ENCODE measurements at regions not wholly inside any gene's neighbourhood (a gene's known extent, or its start where the extent isn't known, plus 50 kb on each side); places are given as distances from the start of the nearest gene placed in this dataset.
"Not testable (repeated sequence)": the region's sequence is repeated elsewhere in the genome, so short reads cannot be mapped to it uniquely, and the experiment has no call there.

DNA sequence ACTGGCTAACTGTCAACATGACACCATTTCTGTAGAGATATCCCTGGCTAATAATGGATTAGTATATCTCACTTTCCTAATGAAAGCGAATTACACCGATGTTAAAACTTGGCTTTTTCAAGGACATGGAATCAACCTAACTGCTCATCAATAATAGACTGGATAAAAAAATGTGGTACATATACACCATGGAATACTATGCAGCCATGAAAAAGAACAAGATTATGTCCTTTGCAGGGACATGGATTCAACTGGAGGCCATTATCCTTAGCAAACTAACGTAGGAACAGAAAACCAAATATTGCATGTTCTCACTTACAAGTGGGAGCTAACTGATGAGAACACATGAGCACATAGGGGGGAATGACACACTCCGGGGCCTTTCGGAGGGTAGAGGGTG is 62.6 kb downstream of the ZIC1 start:
- DNase-seq (ENCODE audit: low spot score), result no peak

DNA sequence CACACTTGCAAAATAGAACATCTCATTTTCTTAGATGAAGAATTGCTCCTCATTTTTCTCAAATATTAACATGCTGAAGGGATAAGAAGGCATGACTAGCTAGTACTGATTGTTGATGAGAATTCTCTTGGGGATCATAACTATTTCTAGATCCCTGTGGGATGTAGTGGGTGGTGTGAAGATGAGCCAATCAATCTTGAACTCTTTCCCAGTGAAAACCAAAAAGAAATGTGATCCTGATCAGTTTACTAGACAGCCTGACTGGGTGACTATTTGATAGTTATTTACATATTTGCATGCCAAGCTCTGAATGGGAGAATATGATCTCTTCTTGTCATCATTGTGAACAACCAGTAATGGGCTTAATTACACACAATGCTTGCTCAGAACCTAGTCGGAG is 63.7 kb downstream of the ZIC1 start:
- DNase-seq (ENCODE audit: low spot score), result no peak

DNA sequence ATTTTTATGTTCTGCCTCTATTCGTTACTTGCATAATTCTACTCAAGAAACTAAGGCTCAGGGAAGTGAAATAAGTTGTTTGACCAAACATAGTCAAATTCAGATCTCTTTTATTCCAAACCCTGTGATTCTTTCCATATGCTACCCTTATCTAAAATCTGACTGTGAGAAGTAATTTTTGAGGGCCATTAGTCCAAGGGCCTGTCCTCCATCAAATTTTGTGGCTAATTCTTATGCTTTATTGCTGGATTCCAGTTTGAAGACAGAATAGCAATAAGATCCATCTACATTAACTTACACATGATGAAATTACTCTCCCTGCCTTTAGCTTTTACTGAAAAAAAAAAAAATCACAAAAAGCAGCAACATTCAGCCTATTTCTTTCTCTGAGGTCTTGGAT is 74.0 kb downstream of the ZIC1 start:
- no peak for DNase-seq (ENCODE audit: low spot score)

DNA sequence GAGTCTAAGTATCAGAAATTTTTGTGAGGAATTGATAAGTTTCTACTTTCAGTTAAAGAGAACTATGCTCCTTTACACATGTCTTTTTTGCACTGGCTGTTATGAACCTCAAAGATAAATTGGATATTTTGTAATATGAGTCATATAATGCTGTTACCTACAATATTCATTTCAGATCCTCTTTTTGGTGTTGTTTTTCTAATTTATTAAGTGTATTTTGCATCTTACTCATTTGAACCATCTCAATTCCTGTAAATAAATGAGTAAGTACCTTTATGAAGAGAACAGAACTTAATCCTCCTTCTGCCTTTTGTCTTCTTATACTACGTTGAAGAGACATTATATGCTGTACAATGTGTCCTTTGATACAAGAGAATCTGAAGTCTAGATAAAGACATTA is 74.4 kb downstream of the ZIC1 start:
- no peak for DNase-seq (ENCODE audit: low spot score)

DNA sequence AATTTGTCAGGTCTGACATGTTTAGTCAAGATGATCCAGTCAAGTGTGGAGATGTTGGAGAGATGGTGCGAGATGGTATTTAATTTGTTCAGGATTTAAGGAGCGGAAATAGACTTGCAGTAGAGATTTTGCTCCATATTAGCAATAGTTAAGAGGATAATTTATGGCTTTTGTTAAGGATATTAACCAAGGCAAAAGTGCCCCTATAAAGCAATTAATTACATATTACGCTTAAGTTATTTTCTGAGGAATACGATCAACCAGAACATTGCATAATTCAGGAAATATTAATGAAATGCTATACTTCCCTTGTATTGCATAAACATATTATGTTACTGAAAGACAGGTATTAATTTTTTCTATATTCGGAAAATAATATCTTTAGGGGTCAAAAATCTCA is 83.9 kb downstream of the ZIC1 start:
- DNase-seq (ENCODE audit: low spot score), result no peak

DNA sequence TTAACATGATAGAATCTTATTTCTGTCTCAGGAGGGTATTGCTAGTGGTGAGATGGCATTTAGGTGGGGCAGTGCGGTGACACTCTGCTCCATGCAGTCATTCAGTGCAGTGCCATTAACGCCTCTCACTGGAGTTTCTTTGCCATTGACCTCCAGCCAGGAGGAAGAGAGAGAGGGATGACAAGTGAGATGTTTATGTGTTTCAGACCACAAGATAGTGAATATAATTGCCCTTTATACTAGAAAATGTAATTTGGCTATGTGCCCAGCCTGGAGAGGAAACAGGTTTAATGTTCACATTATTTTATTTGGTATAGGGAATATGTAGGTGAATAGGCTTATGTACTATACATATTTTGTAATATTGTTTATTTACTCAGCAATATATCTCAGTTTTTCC is 84.5 kb downstream of the ZIC1 start:
- no peak for DNase-seq (ENCODE audit: low spot score)

DNA sequence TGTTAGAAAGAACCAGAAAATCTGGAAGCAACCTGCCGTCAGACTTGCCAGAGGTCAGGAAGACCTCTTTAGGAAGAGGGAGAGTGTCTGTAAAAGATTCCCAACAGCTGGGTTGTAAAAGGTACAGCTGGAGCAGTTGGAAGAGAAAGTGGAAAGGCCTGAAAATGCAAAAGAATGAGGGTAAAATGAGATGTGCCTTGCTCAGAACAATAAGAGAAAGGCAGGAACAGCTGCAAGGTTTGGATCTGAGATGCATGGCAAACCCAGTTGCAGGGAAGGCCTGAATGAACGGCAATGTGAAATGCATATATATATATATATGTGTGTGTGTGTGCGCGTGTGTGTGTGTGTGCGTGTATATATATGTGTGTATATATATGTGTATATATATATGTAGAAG is 88.1 kb downstream of the ZIC1 start:
- no peak for DNase-seq (ENCODE audit: low spot score)

DNA sequence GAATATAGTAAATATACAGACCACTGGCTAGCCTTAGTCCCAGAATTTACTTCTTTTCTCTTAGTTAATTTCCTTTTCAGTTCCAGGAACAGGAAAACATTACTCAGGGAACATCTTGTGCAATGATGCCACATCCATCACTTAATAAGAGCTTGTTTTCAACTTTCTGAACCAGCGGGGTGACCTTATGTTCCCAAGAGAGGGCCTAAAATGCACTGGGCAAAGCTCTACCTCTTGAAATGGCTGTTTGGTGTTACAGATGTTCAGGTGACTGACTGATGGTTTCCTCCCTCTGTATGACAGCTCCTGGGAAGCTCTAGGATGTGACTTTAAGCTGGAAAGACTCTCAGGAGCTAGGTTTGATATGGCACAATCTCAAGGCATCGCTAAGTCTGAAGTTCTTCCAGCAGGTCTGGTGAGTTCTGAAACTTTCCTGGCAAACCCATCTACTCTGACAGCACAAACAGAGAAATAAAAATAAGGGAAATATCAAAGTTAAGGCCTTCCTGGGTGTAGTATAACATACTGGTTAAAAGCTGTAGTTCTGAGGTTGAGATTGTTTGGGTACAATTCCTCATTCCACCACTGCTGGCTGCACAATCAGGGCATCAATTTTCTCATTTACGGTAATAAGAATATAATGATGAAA is 98.6 kb downstream of the ZIC1 start:
- no peak for DNase-seq (ENCODE audit: low spot score)

DNA sequence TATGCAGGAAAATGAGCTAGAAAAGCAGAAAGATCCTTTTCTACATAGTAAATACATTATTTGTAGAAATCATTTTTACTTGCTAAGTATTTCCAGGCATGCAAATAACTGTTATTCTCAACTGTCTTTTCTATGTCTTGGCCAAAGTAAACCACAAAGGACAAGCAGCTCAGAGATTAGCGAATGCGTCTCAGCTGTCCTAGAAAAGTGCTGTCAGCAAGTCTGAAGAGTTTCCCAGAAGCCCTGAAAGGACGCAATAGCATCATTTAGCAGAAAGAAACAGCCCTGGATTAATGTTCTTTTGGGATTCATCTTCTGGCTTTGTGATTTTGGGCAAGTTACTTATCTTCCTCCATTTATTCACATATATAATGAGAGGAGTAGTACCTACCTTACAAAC is 100.3 kb downstream of the ZIC1 start:
- no peak for DNase-seq (ENCODE audit: low spot score)

DNA sequence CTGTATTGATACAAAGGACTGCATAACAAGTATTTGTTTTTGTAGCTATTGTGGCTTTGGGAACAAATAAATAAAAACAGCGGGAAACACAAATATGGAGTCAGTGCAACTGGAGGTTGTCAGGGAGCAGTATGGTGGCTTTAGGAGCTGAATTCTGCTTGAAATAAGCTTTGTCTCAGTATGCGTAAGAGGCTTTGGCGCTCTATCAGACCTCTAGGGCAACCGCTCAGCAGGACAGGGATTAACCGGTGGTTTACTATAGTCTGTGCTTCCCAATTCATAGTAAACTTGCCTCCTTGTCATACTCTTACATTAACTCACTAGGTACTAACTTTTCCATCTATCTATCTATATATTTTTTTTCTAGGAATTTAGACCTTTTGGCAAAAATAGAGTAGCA is 104.6 kb downstream of the ZIC1 start:
- no peak for DNase-seq (ENCODE audit: low spot score)

DNA sequence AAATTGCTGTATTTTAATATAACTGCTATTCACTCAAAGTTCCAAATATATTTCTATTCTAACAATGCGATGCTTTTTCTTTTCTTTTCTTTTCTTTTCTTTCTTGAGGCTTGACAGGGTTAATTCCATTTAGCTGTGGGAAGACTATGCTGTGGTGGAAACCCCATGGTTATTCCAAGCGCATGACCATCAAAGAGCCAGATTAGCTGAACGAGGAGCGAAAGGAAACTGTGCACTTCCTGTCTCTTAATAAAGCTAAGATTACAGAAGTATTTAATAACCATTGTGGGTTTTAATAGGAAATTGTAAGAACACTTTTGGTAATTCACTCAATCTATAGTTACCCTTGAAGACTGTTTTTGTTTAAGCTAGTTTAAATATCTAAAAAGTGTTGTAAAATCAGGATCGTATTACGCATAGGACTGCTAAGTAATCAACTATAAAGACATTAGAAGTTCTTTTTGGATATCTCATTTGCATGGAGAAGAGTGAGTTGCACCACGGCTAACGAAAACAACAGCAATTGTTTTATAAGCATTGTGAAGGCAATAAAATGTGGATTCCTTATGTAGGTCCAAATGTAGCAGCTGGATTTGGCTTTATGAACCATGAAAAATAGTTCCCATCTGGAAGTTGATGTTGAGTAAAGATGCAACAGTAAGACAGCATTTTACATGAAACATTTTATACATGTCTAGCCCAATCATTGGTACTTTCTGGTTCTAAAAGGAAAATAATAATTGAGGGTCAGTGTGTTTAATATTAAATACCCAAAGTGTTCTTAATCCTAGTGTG is 105.4 kb downstream of the ZIC1 start:
- DNase-seq (ENCODE audit: low spot score), result no peak

DNA sequence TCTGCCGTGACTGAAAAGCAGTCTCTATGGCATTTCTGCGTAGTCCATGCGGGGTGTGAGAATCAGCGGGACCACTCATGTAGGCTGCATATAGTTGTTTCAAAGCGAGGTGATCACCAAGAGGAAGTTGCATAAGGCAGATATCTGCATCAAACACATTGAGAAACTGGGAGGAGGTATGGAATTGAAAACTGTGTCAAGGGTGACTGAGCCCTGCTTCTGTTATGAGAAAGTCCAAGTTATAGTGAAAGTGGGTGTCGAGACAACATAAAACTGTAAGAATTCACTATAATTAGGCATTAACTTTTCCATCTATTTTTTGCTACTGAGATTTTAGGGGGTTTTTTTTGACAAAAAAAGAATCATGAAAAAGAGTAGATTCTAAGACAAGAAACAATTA is 109.3 kb downstream of the ZIC1 start:
- no peak for DNase-seq (ENCODE audit: low spot score)

DNA sequence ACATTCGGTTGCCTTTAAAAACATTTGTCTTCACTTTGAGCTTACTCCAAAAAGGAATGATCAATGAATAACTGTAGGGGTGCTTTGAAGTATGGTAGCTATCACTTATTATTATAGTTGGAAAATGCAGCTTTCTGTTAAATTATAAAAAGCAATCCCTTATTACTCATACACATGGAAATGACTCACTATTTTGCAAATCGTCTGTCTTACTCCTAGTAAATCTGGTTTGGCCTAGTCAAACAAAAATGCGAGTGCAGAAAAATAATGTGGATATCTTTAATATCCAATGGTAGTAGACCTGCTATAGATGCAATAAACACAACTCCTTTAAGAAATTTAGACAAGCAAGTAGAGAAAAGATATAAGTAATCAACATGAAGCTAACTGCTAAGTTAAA is 112.5 kb downstream of the ZIC1 start:
- no peak for DNase-seq (ENCODE audit: low spot score)

DNA sequence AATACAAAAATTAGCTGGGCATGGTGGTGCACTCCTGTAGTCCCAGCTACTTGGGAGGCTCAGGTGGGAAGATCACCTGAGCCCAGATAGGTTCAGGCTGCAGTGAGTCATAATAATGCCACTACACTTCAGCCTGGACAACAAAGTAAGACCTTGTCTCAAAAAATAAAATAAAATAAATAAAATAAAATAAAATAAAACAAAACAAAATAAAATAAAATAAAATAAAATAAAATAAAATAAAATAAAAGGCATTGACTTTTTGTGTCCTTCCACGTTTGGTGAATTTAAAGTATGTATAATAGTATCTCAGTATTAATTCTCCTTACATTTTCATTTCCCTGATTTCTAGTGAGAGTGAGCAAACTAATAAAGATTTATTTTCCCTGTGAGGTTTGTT is 113.6 kb downstream of the ZIC1 start:
- DNase-seq (ENCODE audit: low spot score), result not testable (repeated sequence)

DNA sequence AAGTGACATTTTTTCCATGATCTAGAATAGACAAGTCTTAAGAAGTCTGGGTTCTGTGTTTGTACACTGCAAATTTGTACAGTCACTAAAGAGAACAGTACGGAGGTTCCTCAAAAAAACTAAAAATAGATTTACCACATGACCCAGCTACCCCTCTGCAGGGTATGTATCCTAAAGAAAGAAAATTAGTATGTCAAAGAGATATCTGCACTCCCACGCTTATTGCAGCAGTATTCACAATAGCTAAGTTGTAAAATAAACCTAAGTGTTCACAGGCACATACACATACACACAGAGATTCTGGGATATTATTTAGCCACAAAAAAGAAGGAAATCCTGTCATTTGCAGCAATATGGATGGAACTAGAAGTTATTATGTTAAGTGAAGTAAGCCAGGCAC is 120.4 kb downstream of the ZIC1 start:
- DNase-seq (ENCODE audit: low spot score), result no peak

DNA sequence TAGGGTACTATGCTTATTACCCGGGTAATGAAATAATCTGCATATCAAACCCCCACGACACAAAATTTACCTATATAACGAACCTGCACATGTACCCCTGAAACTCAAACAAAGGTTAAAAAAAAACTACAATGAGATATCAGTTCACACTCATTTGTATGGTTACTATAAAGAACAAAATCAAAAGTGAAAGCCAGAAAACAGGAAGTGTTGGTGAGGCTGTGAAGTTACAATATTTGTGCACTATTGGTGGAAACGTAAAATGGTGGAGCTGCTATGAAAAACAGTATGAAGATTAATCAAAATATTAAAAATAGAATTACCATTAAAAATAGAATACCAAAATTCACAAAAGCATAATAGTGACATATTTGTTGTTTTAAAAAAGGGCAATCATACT is 128.9 kb downstream of the ZIC1 start:
- no peak for DNase-seq (ENCODE audit: low spot score)

DNA sequence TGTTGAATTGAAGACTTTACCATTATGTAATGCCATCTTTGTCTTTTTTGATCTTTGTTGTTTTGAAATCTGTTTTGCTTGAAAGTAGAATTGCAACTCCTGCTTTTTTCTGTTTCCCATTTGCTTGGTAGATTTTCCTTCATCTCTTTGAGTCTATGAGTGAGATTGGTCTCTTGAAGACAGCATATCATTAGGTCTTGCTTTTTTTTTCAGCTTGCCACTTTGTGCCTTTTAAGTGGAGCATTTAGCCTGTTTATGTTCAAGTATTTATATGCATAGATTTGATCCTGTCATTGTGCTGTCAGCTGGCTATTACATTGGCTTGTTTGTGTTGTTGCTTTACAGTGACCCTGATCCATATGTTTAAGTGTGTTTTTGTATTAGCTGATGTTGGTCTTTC is 131.8 kb downstream of the ZIC1 start:
- no peak for DNase-seq (ENCODE audit: low spot score)

DNA sequence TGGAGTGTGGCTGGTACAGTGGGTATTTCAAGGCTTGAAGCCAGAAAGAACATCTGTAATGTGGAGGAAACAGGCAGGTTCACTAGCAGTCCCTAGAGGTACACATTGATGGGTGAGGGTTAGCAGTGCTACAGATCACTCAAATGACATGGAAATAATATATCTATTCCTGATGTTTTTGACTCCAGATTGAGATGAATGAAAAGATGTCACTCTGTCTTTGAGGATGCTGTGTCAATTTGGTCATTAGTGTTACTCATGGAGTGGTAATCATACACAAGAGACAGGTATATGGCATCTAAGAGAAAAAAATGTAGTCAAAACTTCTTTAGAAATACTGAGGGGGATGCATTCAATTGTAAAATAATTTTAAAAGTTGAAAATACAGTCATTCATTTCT is 135.1 kb downstream of the ZIC1 start:
- no peak for DNase-seq (ENCODE audit: low spot score)

DNA sequence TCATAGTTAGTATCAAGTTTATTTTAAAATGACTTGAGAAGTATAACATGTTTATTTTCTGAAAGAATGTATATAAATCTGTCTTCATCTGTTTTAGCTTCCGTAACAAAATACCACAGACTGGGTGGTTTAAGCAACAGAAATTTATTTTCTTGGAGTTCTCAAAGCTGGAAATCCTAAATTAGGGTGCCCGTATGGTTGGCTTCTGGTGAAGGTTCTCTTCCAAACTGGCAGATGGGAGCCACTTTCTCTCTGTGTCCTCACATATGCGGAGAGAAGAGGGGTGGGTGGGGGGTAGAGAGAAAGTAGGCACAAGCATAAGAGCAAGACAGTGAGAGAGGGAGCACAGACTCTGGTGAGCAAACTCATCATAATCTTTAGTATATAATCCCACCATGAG is 142.3 kb downstream of the ZIC1 start:
- DNase-seq (ENCODE audit: low spot score), result no peak

DNA sequence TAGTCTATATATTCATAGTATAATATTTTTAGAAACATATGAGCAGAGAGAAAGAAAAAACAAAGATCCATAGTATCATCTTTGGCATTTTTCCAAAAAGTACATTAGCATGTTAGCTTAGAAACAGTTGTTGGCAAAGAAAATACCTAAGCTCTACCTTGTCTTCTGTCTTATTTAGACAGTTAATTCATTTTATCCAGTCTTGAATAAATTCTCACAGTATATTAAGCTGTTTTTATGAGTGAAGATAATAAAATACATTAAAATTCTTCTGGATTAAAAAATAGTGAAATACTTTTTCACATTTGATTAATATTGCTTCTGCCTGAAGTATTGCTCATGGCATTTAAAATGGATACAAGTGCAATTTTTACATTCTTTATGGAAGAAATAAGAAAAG is 145.2 kb downstream of the ZIC1 start:
- DNase-seq (ENCODE audit: low spot score), result no peak

DNA sequence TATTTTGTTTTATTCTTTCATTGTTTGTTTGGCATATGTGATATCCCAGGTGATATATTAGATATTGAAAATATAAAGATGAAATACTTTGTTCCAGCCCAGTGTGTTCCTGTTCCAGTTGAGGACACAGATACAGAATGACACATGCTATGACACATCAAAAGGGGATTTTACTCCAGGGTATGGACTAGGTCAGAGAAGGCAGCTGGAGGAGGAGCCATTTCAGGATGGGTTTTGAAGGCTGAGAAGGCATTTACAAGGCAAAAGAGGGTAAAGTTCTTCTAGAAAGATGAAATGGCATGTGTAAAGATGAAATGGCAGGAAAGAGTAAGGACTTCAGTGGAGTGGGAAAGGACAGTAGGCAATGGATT is 163.8 kb downstream of the ZIC1 start:
- DNase-seq (ENCODE audit: low spot score), result no peak

DNA sequence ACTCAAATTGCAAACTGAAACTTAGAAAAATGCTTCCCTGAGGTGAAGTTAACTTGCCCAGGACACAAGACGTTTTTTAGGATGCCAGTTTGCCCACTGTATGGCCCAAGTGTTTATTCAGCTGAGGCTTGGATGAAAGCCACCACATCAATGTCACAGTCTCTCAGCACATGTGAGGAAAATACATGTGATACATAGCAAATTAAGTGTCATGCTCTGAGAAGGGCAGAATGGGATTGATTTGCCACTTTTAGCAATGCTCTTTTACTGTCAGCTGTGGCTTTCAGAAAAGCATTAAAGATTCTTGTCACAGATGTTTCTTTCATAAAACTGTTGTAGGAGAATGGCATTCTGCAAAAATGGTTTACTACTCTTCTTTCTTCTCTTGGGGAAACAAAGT is 165.5 kb downstream of the ZIC1 start:
- DNase-seq (ENCODE audit: low spot score), result no peak

DNA sequence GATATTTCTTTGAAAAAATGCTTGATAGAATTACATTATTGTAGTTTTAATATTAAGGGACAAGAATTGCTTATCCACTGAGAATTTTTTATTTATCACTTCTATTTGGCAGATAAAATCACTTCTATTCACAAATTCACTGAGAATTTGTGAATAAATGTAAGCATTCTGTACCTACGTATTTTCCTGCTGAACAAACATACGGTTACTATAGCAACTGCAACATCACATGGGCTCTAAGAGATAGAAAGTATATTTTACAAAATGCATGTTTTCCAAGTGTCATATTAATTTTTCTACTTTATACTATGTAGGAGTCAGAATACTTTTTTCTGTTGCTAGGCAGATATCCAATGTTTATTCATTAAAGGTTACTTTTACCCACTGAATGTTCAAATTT is 166.2 kb downstream of the ZIC1 start:
- no peak for DNase-seq (ENCODE audit: low spot score)

DNA sequence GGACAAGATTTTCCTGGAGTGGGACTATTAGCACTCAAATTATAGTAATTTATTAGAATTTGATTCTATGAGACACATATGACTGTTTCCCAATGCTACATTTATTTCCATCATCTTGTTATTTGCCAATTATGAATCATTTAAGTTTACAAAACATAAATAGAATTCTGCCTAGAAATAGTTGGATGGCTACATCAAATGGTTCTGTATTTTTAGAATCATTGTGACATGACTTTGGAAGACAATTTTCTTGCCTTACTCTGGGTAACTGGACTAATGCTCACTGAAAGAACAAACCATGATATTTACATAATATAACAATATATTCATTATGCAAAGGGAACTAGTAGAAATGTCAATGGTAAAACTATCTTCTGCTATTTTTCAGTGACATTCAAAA is 173.5 kb downstream of the ZIC1 start:
- no peak for DNase-seq (ENCODE audit: low spot score)

Data from cerebellar cortex (tissue), 1 donor.